CD4-positive, alpha-beta T cell (primary cell): ENCODE measurements at regions not wholly inside any gene's neighbourhood (a gene's known extent, or its start where the extent isn't known, plus 50 kb on each side); places are given as distances from the start of the nearest gene placed in this dataset.

Source experiments
- ATAC-seq: fragments of 200-7000 bp; cut with Tn5 transposase; one replicate; pipeline ENCODE4 v1.10.0; 2022; ENCODE audit warnings: mild to moderate bottlenecking; ENCODE audit not compliant: poor library complexity
- CTCF ChIA-PET: fragments of 350-600 bp; sonication (Branson Sonifier 250); formaldehyde crosslinking; loops from one replicate; lab custom pipeline; 2021; ENCODE audit warnings: antibody characterized with exemption, inconsistent platforms; lab: Charles Lee
- POLR2A ChIA-PET: fragments of 350-600 bp; sonication (Branson Sonifier 250); formaldehyde crosslinking; loops from one replicate; lab custom pipeline; 2021; ENCODE audit warnings: antibody characterized with exemption, inconsistent platforms; lab: Charles Lee
- DNase-seq, 14 experiments: peaks; one replicate each; pipeline ENCODE4 v3.0.0-alpha.2; 2013 to 2020; ENCODE audit warnings: mixed read lengths in 2 of 14
- H3K27ac ChIP-seq, 2 donors: one replicate each; pipeline versions ENCODE4 v1.5.1 to v1.7.0; 2013; ENCODE audit warnings: low read length in 2 of 2, low read depth in 1 of 2, mild to moderate bottlenecking in 1 of 2
- H3K27me3 ChIP-seq, 2 experiments: 1 replicate in 1 of 2; 2 replicates in 1 of 2; pipeline versions ENCODE4 v1.6.1 to v1.7.0; 2013; ENCODE audit warnings: low read length in 2 of 2, control low read depth in 1 of 2, mild to moderate bottlenecking in 1 of 2, moderate library complexity in 1 of 2; ENCODE audit not compliant: insufficient read depth in 2 of 2, control insufficient read depth in 1 of 2
- H3K36me3 ChIP-seq: one replicate; pipeline ENCODE4 v1.6.1; 2013; ENCODE audit warnings: low read length, control low read depth; ENCODE audit not compliant: insufficient read depth
- H3K4me1 ChIP-seq: one replicate; pipeline ENCODE4 v1.6.1; 2013; ENCODE audit warnings: low read length, control low read depth; ENCODE audit not compliant: insufficient read depth
- H3K4me3 ChIP-seq: one replicate; pipeline ENCODE4 v1.5.1; 2013; ENCODE audit warnings: mild to moderate bottlenecking, low read length, moderate library complexity
- H3K9me3 ChIP-seq, 2 experiments: 1 replicate in 1 of 2; 2 replicates in 1 of 2; pipeline versions ENCODE4 v1.6.1 to v1.7.0; 2013; ENCODE audit warnings: low read length in 2 of 2, mild to moderate bottlenecking in 2 of 2, control low read depth in 1 of 2, moderate library complexity in 1 of 2; ENCODE audit not compliant: control insufficient read depth in 1 of 2, insufficient read depth in 1 of 2
- H3K27ac Mint-ChIP-seq: one replicate; pipeline ENCODE4 v1.8.0; 2020; ENCODE audit warnings: mixed read lengths
- H3K27me3 Mint-ChIP-seq: one replicate; pipeline ENCODE4 v1.8.0; 2021; ENCODE audit warnings: mixed read lengths
- H3K36me3 Mint-ChIP-seq: one replicate; pipeline ENCODE4 v1.8.0; 2021; ENCODE audit warnings: low read depth, mixed read lengths
- H3K4me1 Mint-ChIP-seq: one replicate; pipeline ENCODE4 v1.8.0; 2021; ENCODE audit warnings: low read depth, mixed read lengths
- H3K4me3 Mint-ChIP-seq: one replicate; pipeline ENCODE4 v1.8.0; 2020; ENCODE audit warnings: mild to moderate bottlenecking, mixed read lengths
- H3K9me3 Mint-ChIP-seq: one replicate; pipeline ENCODE4 v1.8.0; 2020; ENCODE audit warnings: mixed read lengths
- CTCF ChIP-seq: fragments of 200-600 bp; IDR thresholded peaks from one replicate; pipeline ENCODE4 v1.8.0; 2022; ENCODE audit warnings: antibody characterized with exemption, mild to moderate bottlenecking
- intact Hi-C, 2 experiments: fragments of 100-400 bp; cut with DNase I in 1 of 2; cut with micrococcal nuclease in 1 of 2; formaldehyde crosslinking; loops; one replicate each; pipeline versions ENCODE4 v1.15.1 to v1.9.0; 2023 to 2025; cut with DNase I, micrococcal nuclease

DNA sequence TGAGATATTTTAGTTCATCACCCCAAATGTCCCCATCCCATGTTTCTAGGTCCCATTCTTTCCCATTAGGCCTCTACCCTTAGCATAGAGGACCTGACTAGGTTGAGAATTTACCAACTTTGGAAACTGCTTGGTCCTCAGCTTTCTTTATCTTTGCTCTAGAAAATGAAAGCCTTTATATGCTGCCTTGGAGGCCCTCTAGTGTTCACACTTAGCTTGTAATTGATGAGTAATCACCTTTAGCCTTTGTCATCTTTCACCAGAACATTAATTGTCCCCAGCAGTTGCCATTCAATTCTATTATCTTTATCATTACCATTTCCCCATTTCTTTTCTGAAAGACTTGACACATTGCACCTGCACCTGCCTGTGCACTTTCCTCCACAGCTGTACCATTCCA is 589.2 kb upstream of the NR3C2 start:
- TF ChIP-seq CTCF = no peak
- Histone ChIP-seq H3K9me3 (no peaks in the 10 kb centered on the region), H3K4me1 (no peaks in the 10 kb centered on the region), H3K36me3 (no peaks in the 10 kb centered on the region), H3K27me3 (peaks cover 0 to under 1% of the 10 kb centered on the region in 2 experiments), H3K27ac (no peak overlapping the region), H3K4me3 (no peak overlapping the region)
- CTCF ChIA-PET = no interaction called here
- Mint-ChIP-seq H3K27me3 (no peaks in the 10 kb centered on the region), H3K4me1 (no peaks in the 10 kb centered on the region), H3K4me3 (no peak overlapping the region), H3K27ac (no peak overlapping the region), H3K36me3 (no peaks in the 10 kb centered on the region), H3K9me3 (no peaks in the 10 kb centered on the region)
- DNase-seq (no peak), ATAC-seq (no peak)
- intact Hi-C loops = loop anchor here in 1 of 2 experiments (2.0 kb wide), 1 partner anchor 1011 kb away; no protein-coding TSS in a partner anchor
- POLR2A ChIA-PET = no interaction called here

DNA sequence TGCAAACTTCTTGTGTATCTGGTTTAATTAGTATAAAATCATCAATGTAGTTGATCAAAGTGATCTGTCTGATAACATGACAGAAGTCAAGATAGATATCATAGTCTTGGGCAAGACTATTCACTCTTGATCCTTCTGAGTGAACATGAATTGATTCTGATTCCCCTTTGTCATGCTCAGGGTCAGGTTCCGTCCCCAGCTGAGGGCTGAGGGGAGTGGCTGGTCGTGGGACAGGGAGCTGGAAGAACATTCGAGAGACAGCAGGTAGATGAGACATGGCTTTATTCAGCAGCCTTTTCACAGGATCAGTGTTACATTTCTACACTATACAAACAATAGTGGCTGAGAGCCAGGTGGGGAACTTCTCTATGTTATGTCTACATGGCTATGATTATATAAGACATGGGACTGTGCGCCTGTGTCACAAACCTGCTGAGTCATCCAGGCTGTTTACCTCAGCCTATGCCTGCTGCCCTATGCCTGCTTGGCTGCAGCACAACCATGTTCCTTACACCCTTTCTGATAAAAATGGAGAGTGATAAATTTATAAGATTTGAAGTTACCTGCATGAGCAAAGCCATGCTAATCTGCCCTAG is 586.9 kb upstream of the NR3C2 start:
- H3K4me3 Mint-ChIP-seq = no peak overlapping the region
- no peaks in the 10 kb centered on the region for H3K36me3 Mint-ChIP-seq
- Histone ChIP-seq H3K9me3 (no peaks in the 10 kb centered on the region), H3K4me3 (no peak overlapping the region), H3K27me3 (no peaks in the 10 kb centered on the region), H3K4me1 (no peaks in the 10 kb centered on the region), H3K36me3 (no peaks in the 10 kb centered on the region), H3K27ac (no peak overlapping the region)
- no peaks in the 10 kb centered on the region for H3K4me1 Mint-ChIP-seq
- ATAC-seq (no peak), DNase-seq (no peak)
- CTCF ChIA-PET = no interaction called here
- intact Hi-C loops = loop anchor here in 1 of 2 experiments (10.0 kb wide), 1 partner anchor 1004 kb away; no protein-coding TSS in a partner anchor
- TF ChIP-seq CTCF = no peak
- POLR2A ChIA-PET = no interaction called here
- H3K27ac Mint-ChIP-seq = no peak overlapping the region
- no peaks in the 10 kb centered on the region for H3K9me3 Mint-ChIP-seq
- H3K27me3 Mint-ChIP-seq = no peaks in the 10 kb centered on the region

GRCh38 chr4:149026696-149027095 is 584.5 kb upstream of the NR3C2 start:
- CTCF ChIA-PET = no interaction called here
- Histone ChIP-seq H3K36me3 (no peaks in the 10 kb centered on the region), H3K4me1 (no peaks in the 10 kb centered on the region), H3K9me3 (no peaks in the 10 kb centered on the region), H3K27me3 (no peaks in the 10 kb centered on the region), H3K27ac (no peak overlapping the region), H3K4me3 (no peak overlapping the region)
- H3K27me3 Mint-ChIP-seq = no peaks in the 10 kb centered on the region
- no peaks in the 10 kb centered on the region for H3K4me1 Mint-ChIP-seq
- POLR2A ChIA-PET = no interaction called here
- no peak for DNase-seq
- intact Hi-C loops = loop anchor here in 1 of 2 experiments (10.0 kb wide), 1 partner anchor 1002 kb away; no protein-coding TSS in a partner anchor
- H3K4me3 Mint-ChIP-seq = no peak overlapping the region
- no peak for ATAC-seq
- H3K9me3 Mint-ChIP-seq = no peaks in the 10 kb centered on the region
- TF ChIP-seq CTCF = no peak
- no peaks in the 10 kb centered on the region for H3K36me3 Mint-ChIP-seq
- no peak overlapping the region for H3K27ac Mint-ChIP-seq
